ENCODE measurements at regions not wholly inside any gene's neighbourhood (a gene's known extent, or its start where the extent isn't known, plus 50 kb on each side); places are given as distances from the start of the nearest gene placed in this dataset.

GRCh38 chr3:63766261-63766660, 52.8 kb upstream of the C3orf49 start:
- TF ChIP-seq LEF1 (IDR thresholded peaks at IDR 0.05; ENCODE audit: borderline replicate concordance) (no peak), TARDBP (IDR thresholded peaks at IDR 0.05) (no peak), ARNT (IDR thresholded peaks at IDR 0.05) (no peak), ZNF384 (IDR thresholded peaks at IDR 0.05) (no peak), FOXK2 (IDR thresholded peaks at IDR 0.05) (no peak), FOXA1 (IDR thresholded peaks at IDR 0.05) (no peak), SP1 (IDR thresholded peaks at IDR 0.05) (no peak), NFRKB (IDR thresholded peaks at IDR 0.05) (no peak)

Measured in HEK293T (cell line).